Neural progenitor cell (in vitro differentiated cells): ENCODE measurements at regions not wholly inside any gene's neighbourhood (a gene's known extent, or its start where the extent isn't known, plus 50 kb on each side); places are given as distances from the start of the nearest gene placed in this dataset.

Experiments
- DNase-seq: peaks from one replicate; pipeline ENCODE4 v3.0.0-alpha.2; 2016; ENCODE audit warnings: low spot score
- H2AFZ ChIP-seq: fragments of 200-600 bp; sonication (generic); replicated peaks from 2 replicates; pipeline ENCODE4 v1.6.1; 2016; ENCODE audit warnings: antibody characterized with exemption
- H3F3A ChIP-seq: fragments of 200-600 bp; sonication (generic); 2 replicates; pipeline ENCODE4 v1.6.1; 2016; ENCODE audit warnings: antibody characterized with exemption, low read depth
- H3K27ac ChIP-seq: fragments of 200-600 bp; sonication (generic); 2 replicates; pipeline ENCODE4 v1.5.1; 2016; ENCODE audit warnings: mild to moderate bottlenecking
- H3K27me3 ChIP-seq: fragments of 200-600 bp; sonication (generic); 2 replicates; pipeline ENCODE4 v1.6.1; 2016; ENCODE audit warnings: mild to moderate bottlenecking, moderate library complexity
- H3K36me3 ChIP-seq: fragments of 200-600 bp; sonication (generic); 2 replicates; pipeline ENCODE4 v1.5.1; 2016
- H3K4me1 ChIP-seq: fragments of 200-600 bp; sonication (generic); 2 replicates; pipeline ENCODE4 v1.6.1; 2016; ENCODE audit warnings: mixed run types
- H3K4me2 ChIP-seq: fragments of 200-600 bp; sonication (generic); 2 replicates; pipeline ENCODE4 v1.6.1; 2016
- H3K4me3 ChIP-seq: fragments of 200-600 bp; sonication (generic); 2 replicates; pipeline ENCODE4 v1.5.1; 2016
- H3K79me2 ChIP-seq: fragments of 200-600 bp; sonication (generic); 2 replicates; pipeline ENCODE4 v1.6.1; 2016; ENCODE audit warnings: low read depth
- H3K9ac ChIP-seq: fragments of 200-600 bp; sonication (generic); 2 replicates; pipeline ENCODE4 v1.6.1; 2016
- H3K9me3 ChIP-seq: fragments of 200-600 bp; sonication (generic); 2 replicates; pipeline ENCODE4 v1.5.1; 2016; ENCODE audit warnings: low read depth
- H4K20me1 ChIP-seq: fragments of 200-600 bp; sonication (generic); 2 replicates; pipeline ENCODE4 v1.6.1; 2016; ENCODE audit warnings: low read depth
- H3K27ac Mint-ChIP-seq: 3 replicates; pipeline ENCODE4 v1.8.0; 2021; ENCODE audit warnings: mixed read lengths
- H3K27me3 Mint-ChIP-seq: 2 replicates; pipeline ENCODE4 v1.8.0; 2022; ENCODE audit warnings: low read depth, mild to moderate bottlenecking, inconsistent platforms, moderate library complexity, mixed read lengths; ENCODE audit not compliant: insufficient read depth
- H3K36me3 Mint-ChIP-seq: 3 replicates; pipeline ENCODE4 v1.8.0; 2021; ENCODE audit warnings: mixed read lengths
- H3K4me1 Mint-ChIP-seq: 3 replicates; pipeline ENCODE4 v1.8.0; 2021; ENCODE audit warnings: mixed read lengths
- H3K4me3 Mint-ChIP-seq: 3 replicates; pipeline ENCODE4 v1.8.0; 2021; ENCODE audit warnings: mild to moderate bottlenecking, moderate library complexity, mixed read lengths
- H3K9me3 Mint-ChIP-seq: 3 replicates; pipeline ENCODE4 v1.8.0; 2020; ENCODE audit warnings: mixed read lengths
- EZH2 ChIP-seq: fragments of 200-600 bp; sonication (generic); IDR thresholded peaks from 2 replicates; pipeline ENCODE4 v1.6.1; 2017; ENCODE audit warnings: antibody characterized with exemption, mild to moderate bottlenecking, moderate library complexity
- EZH2phosphoT487 ChIP-seq: fragments of 200-600 bp; sonication (generic); IDR thresholded peaks from 2 replicates; pipeline ENCODE4 v1.6.1; 2017; ENCODE audit warnings: antibody characterized with exemption
- TF ChIP-seq, protein P1 (sequence below): fragments of 200-600 bp; sonication (generic); IDR thresholded peaks from 2 replicates; pipeline ENCODE4 v1.5.1; 2017; ENCODE audit warnings: antibody characterized with exemption, mild to moderate bottlenecking

DNA sequence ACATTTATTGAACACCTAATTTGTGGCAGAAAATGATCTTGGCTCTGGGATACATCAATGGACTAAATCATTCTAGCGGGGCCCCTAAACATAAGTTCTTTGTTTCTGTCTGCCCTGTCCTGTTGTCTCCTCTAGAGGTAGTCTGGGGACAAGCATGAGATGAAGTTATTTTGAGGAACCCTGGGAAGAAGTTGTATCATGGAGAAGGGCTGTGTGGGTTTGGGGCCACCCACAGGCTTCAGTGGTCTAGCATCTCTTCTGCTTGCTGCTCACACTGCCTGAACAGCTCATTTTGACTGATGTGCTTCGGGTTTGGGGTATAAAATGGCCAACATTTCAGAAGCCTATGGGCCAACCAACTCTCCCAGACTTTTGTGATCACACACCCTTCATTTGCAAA lies 50.3 kb upstream of the OSBPL11 start:
- Histone ChIP-seq H3K79me2 (no peaks in the 10 kb centered on the region), H3K36me3 (no peaks in the 10 kb centered on the region), H3F3A (peaks cover 13% of the 10 kb centered on the region), H3K4me2 (no peak overlapping the region), H3K27me3 (no peaks in the 10 kb centered on the region), H3K27ac (no peak overlapping the region), H2AFZ (no peak overlapping the region), H3K9ac (no peak overlapping the region), H3K9me3 (no peaks in the 10 kb centered on the region), H3K4me3 (no peak overlapping the region), H3K4me1 (peaks cover 10% of the 10 kb centered on the region), H4K20me1 (no peaks in the 10 kb centered on the region)
- Mint-ChIP-seq H3K4me3 (no peak overlapping the region), H3K27ac (no peak overlapping the region), H3K36me3 (no peaks in the 10 kb centered on the region), H3K27me3 (peaks cover 4% of the 10 kb centered on the region), H3K4me1 (peaks cover 15% of the 10 kb centered on the region), H3K9me3 (peaks cover 5% of the 10 kb centered on the region)
- DNase-seq = no peak
- TF ChIP-seq, protein P1, sequence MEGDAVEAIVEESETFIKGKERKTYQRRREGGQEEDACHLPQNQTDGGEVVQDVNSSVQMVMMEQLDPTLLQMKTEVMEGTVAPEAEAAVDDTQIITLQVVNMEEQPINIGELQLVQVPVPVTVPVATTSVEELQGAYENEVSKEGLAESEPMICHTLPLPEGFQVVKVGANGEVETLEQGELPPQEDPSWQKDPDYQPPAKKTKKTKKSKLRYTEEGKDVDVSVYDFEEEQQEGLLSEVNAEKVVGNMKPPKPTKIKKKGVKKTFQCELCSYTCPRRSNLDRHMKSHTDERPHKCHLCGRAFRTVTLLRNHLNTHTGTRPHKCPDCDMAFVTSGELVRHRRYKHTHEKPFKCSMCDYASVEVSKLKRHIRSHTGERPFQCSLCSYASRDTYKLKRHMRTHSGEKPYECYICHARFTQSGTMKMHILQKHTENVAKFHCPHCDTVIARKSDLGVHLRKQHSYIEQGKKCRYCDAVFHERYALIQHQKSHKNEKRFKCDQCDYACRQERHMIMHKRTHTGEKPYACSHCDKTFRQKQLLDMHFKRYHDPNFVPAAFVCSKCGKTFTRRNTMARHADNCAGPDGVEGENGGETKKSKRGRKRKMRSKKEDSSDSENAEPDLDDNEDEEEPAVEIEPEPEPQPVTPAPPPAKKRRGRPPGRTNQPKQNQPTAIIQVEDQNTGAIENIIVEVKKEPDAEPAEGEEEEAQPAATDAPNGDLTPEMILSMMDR = no peak
- no peak for TF ChIP-seq EZH2phosphoT487
- TF ChIP-seq EZH2 = no peak

DNA sequence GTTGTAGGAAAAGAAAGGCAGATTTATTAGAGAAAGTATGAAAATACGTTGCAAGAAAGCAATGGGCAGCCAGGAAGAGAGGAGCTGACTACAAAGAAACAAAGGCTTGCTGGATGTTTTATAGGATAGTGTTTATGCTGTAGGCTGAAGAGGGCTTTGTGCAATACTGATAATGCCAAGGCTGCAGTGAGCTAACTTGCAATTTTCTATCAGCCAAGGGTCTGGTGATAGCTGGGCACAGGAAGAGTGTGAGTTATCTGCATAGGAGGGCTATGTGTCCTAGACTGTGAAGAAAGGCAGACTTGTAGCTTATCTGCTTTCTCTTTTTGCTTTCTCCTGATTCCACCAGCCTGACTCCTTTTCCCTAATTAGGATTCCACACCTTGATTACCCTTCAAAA lies 51.3 kb upstream of the OSBPL11 start:
- H3K27ac ChIP-seq = no peak overlapping the region
- H3K27ac Mint-ChIP-seq = no peak overlapping the region
- TF ChIP-seq, protein P1 = no peak
- TF ChIP-seq EZH2phosphoT487 (no peak), EZH2 (no peak)
- no peak overlapping the region for H3K4me2 ChIP-seq
- no peaks in the 10 kb centered on the region for H3K36me3 ChIP-seq
- H3K4me3 Mint-ChIP-seq = no peak overlapping the region
- no peak overlapping the region for H3K9ac ChIP-seq
- H3K79me2 ChIP-seq = no peaks in the 10 kb centered on the region
- H3K27me3 Mint-ChIP-seq = peaks cover 4% of the 10 kb centered on the region
- no peak overlapping the region for H2AFZ ChIP-seq
- peaks cover 5% of the 10 kb centered on the region for H3K9me3 Mint-ChIP-seq
- no peaks in the 10 kb centered on the region for H3K36me3 Mint-ChIP-seq
- H3K9me3 ChIP-seq = no peaks in the 10 kb centered on the region
- H3F3A ChIP-seq = peaks cover 13% of the 10 kb centered on the region
- H3K27me3 ChIP-seq = no peaks in the 10 kb centered on the region
- no peak overlapping the region for H3K4me3 ChIP-seq
- peaks cover 24% of the 10 kb centered on the region for H3K4me1 Mint-ChIP-seq
- peaks cover 15% of the 10 kb centered on the region for H3K4me1 ChIP-seq
- no peak for DNase-seq
- no peaks in the 10 kb centered on the region for H4K20me1 ChIP-seq

DNA sequence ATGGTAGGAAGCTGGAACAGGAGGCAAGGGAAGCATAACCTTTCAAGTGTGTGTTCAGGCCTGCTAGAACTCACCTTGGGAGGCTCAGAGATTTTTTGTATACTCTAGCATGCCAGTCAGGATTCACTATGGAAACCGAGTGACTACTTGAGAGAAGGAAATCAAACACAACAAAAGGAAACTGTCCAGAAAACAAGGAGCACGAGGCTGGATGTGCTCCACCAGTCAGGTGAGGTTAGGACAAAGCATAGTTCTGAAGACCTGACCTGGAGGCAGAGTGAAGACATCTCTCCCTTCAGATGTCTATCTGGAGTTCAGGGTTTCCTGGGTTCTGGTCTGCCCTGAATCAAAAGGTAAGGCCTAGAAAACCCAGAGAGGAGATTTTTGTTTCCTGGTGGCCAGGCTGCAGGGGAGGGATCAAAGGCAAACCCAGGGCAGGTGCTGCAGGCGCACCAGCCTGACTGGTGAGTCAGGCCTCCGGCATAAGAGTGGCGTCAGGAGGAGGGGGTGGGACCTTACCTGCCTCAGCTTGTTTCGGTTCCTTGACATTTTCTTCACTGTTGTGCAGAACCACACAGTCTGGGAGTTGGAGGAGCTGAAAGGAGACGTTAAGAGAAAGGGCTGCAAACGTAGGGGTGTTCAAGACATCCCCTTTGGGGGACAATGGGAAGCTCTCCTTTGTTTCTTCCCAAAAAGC lies 52.2 kb upstream of the OSBPL11 start:
- no peak overlapping the region for H3K4me3 ChIP-seq
- H4K20me1 ChIP-seq = no peaks in the 10 kb centered on the region
- DNase-seq = no peak
- Mint-ChIP-seq H3K36me3 (no peaks in the 10 kb centered on the region), H3K4me1 (peaks cover 25% of the 10 kb centered on the region), H3K4me3 (no peak overlapping the region), H3K9me3 (peaks cover 5% of the 10 kb centered on the region), H3K27ac (peak overlapping the region; percentile 26), H3K27me3 (peaks cover 4% of the 10 kb centered on the region)
- no peaks in the 10 kb centered on the region for H3K79me2 ChIP-seq
- H3K4me1 ChIP-seq = peaks cover 15% of the 10 kb centered on the region
- TF ChIP-seq EZH2phosphoT487 (no peak), EZH2 (no peak)
- TF ChIP-seq, protein P1 = no peak
- H3K27ac ChIP-seq = no peak overlapping the region
- peak overlapping the region; percentile 57 for H2AFZ ChIP-seq
- no peaks in the 10 kb centered on the region for H3K36me3 ChIP-seq
- no peaks in the 10 kb centered on the region for H3K9me3 ChIP-seq
- no peaks in the 10 kb centered on the region for H3K27me3 ChIP-seq
- peaks cover 13% of the 10 kb centered on the region for H3F3A ChIP-seq
- no peak overlapping the region for H3K4me2 ChIP-seq
- no peak overlapping the region for H3K9ac ChIP-seq
